ENCODE measurements at regions not wholly inside any gene's neighbourhood (a gene's known extent, or its start where the extent isn't known, plus 50 kb on each side); places are given as distances from the start of the nearest gene placed in this dataset.

- Histone ChIP-seq H3K27ac (replicated peaks) (no peak overlapping the region), H3K36me3 (no peaks in the 10 kb centered on the region), H3K4me3 (no peak overlapping the region), H3K27me3 (ENCODE audit: low read depth) (peaks cover 83% of the 10 kb centered on the region), H3K4me1 (peaks cover 22% of the 10 kb centered on the region), H3K9me3 (replicated peaks) (no peaks in the 10 kb centered on the region)
- intact Hi-C loops (cut with micrococcal nuclease): no loop called here
- TF ChIP-seq CTCF (IDR thresholded peaks at IDR 0.05; ENCODE audit: borderline replicate concordance): no peak
- no peak for DNase-seq
These were observed 121.6 kb upstream of the BARHL2 start for GRCh38 chr1:90838720-90839119.

- H3K27ac ChIP-seq (replicated peaks): no peak overlapping the region
- H3K4me1 ChIP-seq: peaks cover 22% of the 10 kb centered on the region
- intact Hi-C loops (cut with micrococcal nuclease): no loop called here
- no peak for DNase-seq
- H3K27me3 ChIP-seq (ENCODE audit: low read depth): peaks cover 96% of the 10 kb centered on the region
- no peak for TF ChIP-seq CTCF (IDR thresholded peaks at IDR 0.05; ENCODE audit: borderline replicate concordance)
- H3K4me3 ChIP-seq: no peak overlapping the region
- H3K9me3 ChIP-seq (replicated peaks): no peaks in the 10 kb centered on the region
- H3K36me3 ChIP-seq: no peaks in the 10 kb centered on the region
These were observed 120.3 kb upstream of the BARHL2 start for GRCh38 chr1:90837420-90837819.

- no peak overlapping the region for H3K27ac ChIP-seq (replicated peaks)
- intact Hi-C loops (cut with micrococcal nuclease): no loop called here
- H3K4me3 ChIP-seq: peak overlapping the region; percentile 69
- H3K9me3 ChIP-seq (replicated peaks): no peaks in the 10 kb centered on the region
- H3K27me3 ChIP-seq (ENCODE audit: low read depth): peaks cover 92% of the 10 kb centered on the region
- TF ChIP-seq CTCF (IDR thresholded peaks at IDR 0.05; ENCODE audit: borderline replicate concordance): no peak
- no peak for DNase-seq
- no peaks in the 10 kb centered on the region for H3K36me3 ChIP-seq
- peaks cover 22% of the 10 kb centered on the region for H3K4me1 ChIP-seq
These were observed 119.2 kb upstream of the BARHL2 start for GRCh38 chr1:90836345-90836679.

- peaks cover 91% of the 10 kb centered on the region for H3K27me3 ChIP-seq (ENCODE audit: low read depth)
- peaks cover 22% of the 10 kb centered on the region for H3K4me1 ChIP-seq
- no peak for DNase-seq
- H3K9me3 ChIP-seq (replicated peaks): no peaks in the 10 kb centered on the region
- no peaks in the 10 kb centered on the region for H3K36me3 ChIP-seq
- intact Hi-C loops (cut with micrococcal nuclease): no loop called here
- peak overlapping the region; percentile 69 for H3K4me3 ChIP-seq
- no peak for TF ChIP-seq CTCF (IDR thresholded peaks at IDR 0.05; ENCODE audit: borderline replicate concordance)
- no peak overlapping the region for H3K27ac ChIP-seq (replicated peaks)
These were observed 118.7 kb upstream of the BARHL2 start for GRCh38 chr1:90835661-90836344.

- Histone ChIP-seq H3K27me3 (ENCODE audit: low read depth) (peaks cover 87% of the 10 kb centered on the region), H3K4me3 (peak overlapping the region; percentile 69), H3K9me3 (replicated peaks) (no peaks in the 10 kb centered on the region), H3K36me3 (no peaks in the 10 kb centered on the region), H3K27ac (replicated peaks) (no peak overlapping the region), H3K4me1 (peaks cover 22% of the 10 kb centered on the region)
- intact Hi-C loops (cut with micrococcal nuclease): no loop called here
- no peak for DNase-seq
- TF ChIP-seq CTCF (IDR thresholded peaks at IDR 0.05; ENCODE audit: borderline replicate concordance): no peak
These were observed 118.0 kb upstream of the BARHL2 start for GRCh38 chr1:90834886-90835660.
